IPS-NIHi7 (cell line): ENCODE measurements at regions not wholly inside any gene's neighbourhood (a gene's known extent, or its start where the extent isn't known, plus 50 kb on each side); places are given as distances from the start of the nearest gene placed in this dataset.
"Not testable (repeated sequence)": the region's sequence is repeated elsewhere in the genome, so short reads cannot be mapped to it uniquely, and the experiment has no call there.

Experiments
- DNase-seq: peaks from one replicate; pipeline ENCODE4 v3.0.0; 2012; ENCODE audit warnings: mixed read lengths; ENCODE audit errors: extremely low spot score

- DNase-seq, result no peak
Measured at GRCh38 chr21:20259031-20259867, 739.0 kb upstream of the NCAM2 start.

GRCh38 chr21:20260124-20260523, 738.1 kb upstream of the NCAM2 start:
- DNase-seq, result no peak

DNA sequence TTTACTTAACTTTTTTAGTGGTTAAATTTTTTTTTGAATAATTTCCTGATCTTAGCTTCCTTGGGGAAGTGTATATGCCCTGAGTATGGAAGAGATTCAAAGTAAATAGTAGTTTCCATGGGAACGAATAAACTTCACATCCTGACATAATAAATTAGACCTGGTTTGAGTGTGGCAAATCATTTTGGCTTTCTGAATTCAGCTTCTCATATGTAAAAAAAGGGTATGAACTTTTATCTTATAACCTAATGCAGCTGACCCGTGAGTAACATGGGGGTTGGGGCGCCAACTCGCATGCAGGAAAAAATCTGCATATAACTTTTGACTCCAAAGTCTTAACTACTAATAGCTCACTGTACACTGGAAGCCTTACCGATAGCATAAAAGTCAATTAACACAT, 736.8 kb upstream of the NCAM2 start:
- DNase-seq, result no peak

GRCh38 chr21:20265707-20266440, 732.3 kb upstream of the NCAM2 start:
- no peak for DNase-seq

- no peak for DNase-seq
Measured at GRCh38 chr21:20266441-20266710, 731.8 kb upstream of the NCAM2 start.

GRCh38 chr21:20270365-20271055, 727.7 kb upstream of the NCAM2 start:
- no peak for DNase-seq

DNA sequence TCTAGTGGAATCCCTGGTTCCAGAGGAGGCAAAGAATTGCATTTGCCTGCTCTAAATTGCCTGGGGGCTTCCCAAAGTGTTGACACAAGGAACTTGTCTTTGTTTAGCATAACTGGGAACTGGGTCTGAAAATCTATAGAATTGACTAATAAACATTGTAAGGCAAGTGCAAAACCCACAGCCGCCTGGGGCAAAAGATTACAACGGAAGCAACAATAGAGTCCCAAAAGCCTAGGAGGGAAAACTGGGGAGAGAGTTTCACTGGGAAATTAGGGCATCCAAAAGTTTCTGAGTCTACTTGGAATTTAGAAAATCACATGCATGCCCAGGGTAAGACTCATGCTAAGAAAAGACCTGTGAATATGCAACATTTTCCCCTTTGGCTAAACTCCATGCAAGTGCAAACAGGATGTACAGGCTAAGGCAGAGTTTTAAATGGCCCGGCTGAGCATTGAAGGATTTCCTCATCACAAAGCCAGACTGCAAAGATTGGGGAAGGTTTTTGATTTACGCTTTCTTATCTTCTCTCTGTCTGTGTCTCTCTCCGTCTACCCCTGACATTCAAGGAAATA, 725.3 kb upstream of the NCAM2 start:
- peak; percentile 6 for DNase-seq

GRCh38 chr21:20276377-20276776, 721.8 kb upstream of the NCAM2 start:
- no peak for DNase-seq

DNA sequence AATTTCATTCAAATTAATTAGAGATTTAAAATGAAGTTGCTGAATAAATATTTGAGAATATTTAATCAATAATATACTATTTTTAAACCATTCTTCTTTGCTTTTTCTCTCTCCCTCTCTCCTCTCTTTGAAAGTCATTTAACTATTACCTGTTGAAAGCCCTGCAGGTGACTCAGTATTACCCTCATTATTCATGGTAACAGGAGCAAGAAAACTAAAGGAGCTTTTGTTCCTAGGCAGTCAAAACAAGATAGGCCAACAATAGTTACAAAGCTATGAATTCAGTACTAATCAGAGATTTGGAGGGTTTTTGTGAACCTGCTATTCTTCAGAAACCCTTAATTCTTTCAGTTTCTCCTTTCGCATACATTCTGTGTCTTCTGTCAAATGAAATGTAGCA, 721.3 kb upstream of the NCAM2 start:
- DNase-seq, result no peak

- no peak for DNase-seq
Measured at GRCh38 chr21:20283836-20284235, 714.4 kb upstream of the NCAM2 start.

DNA sequence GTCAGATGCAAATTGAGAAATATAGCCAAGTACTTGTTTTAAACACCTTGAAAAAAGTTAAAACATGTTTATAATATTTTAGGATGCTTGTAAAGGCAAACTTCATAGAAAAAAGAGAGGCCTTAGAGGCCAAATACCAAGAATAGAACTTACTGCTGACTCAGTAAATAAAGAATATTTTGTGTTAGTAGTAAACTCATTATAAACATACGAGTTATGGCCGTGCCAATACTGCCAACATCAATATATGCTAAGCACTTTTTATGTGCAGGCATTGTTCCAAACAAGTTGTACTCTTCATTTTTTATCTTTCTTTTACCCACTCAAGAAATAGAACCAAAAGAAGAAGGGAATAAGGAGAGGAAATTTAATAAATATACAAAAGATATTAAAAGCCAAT, 705.9 kb upstream of the NCAM2 start:
- no peak for DNase-seq

GRCh38 chr21:20292854-20293253, 705.4 kb upstream of the NCAM2 start:
- DNase-seq, result not testable (repeated sequence)

DNA sequence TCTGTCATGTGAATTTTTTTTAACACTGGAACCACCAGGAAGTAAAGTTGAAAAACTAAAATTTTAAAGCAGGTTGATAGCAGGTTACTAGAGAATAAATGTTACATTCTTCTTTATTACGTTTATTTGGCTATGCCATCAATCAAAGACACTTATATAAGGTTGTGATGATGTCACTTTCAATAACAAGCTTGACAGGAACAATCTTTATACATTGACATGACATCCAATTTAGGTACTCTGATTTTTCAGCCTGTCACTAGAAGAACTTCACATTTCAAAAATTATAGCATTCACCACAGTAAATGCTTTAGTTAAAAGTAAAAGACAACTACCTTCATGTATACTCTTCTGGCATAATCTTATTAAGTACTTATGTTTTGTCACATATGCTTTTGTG, 696.8 kb upstream of the NCAM2 start:
- no peak for DNase-seq

DNA sequence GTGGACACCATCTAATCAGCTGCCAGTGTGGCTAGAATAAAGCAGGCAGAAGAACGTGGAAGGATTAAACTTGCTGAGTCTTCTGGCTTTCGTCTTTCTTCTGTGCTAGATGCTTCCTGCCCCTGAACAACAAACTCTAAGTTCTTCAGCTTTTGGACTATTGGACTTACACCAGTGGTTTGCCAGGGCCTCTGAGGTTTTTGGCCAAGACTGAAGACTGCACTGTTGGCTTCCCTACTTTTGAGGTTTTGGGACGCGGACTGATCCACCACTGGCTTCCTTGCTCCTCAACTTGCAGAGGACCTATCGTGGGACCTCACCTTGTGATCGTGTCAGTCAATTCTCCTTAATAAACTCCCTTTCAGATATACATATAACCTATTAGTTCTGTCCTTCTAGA, 696.1 kb upstream of the NCAM2 start:
- no peak for DNase-seq

GRCh38 chr21:20306836-20307235, 691.4 kb upstream of the NCAM2 start:
- DNase-seq, result no peak

DNA sequence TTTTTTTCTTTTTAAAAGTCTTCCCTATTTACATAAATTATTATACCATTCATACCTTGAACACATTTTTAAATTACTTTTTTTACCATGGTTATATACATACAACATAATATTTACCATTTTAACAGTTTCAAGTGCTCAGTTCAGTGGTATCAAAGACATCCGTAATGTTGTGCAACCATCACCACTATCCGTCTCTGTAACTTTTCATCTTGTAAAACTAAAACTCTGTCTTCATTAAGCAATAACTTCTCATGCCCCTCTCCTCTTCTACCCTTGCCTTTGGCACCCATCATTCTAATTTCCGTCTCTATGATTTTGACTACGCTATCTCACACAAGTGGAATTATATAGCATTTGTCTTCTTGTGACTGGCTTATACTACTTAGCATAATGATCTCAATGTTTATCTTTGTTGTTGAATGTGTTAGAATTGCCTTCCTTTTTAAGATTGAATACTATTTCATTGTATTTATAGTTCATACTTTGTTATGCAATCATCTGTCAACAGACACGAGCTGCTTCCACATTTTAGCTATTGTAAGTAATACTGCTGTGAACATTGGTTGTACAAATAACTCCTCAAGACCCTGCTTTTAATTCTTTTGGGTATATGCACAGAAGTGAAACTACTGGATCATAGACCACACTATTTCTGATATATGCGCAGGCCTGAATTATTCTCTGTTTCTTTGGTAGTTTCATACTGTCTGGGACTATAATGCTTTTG, 689.5 kb upstream of the NCAM2 start:
- no peak for DNase-seq

DNA sequence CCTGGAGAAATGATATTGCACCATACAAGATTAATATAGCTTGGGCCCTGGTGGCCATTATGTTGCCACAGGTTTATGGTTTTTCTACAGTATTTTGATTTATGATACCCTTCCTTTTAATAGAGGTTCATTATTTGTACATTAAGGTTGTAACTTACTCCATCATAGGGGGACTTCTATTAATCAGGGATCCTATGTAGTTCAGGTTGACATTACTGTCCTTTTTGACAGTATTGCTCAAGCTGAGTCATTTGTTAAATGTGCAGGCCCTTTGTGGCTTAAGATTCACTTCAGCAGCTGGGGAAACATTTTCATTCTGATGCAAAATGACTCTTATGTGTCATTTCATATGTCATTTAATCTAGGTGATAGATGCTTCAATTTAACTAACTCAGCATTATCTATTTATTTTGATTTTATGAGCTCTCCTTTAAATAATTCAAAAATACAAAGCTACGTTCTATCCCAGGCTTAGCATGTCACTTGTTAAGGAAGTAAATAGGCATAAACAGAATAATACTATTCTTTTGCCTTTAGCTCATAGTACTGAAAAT, 686.9 kb upstream of the NCAM2 start:
- DNase-seq, result no peak

GRCh38 chr21:20313013-20313412, 685.2 kb upstream of the NCAM2 start:
- DNase-seq, result no peak

DNA sequence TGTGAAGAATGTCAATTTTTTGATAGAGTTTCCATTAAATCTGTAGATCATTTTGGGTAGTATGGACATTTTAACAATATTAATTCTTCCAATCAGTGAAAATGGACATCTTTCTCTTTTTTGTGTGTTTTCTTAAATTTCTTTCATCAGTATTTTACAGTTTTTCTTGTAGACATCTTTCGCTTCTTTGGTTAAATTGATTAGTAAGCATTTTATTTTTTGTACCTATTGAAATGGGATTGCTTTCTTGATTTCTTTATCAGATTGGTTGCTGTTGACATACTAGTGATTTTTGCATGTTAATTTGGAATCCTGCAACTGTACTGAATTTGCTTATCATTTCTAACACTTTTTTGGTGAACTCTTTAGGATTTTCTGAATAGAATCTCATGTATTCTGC, 683.2 kb upstream of the NCAM2 start:
- no peak for DNase-seq

DNA sequence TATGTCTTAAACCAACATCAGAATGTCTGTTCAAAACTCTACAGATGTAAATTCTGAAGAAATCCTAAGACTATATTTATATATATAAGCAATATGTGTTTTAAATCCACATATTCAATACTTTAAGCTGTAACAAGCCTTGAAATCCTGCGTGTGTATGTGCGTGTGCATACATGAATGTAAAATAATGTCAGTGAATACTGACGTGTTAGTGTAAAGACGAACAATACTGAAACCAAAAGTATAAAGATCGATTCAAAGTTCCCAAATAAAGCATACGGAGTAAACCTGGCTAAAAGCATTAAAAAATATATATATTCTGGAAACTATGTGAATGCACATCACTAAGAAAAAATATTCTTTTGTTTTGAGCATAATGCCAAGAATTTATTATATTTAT, 668.6 kb upstream of the NCAM2 start:
- DNase-seq, result no peak

DNA sequence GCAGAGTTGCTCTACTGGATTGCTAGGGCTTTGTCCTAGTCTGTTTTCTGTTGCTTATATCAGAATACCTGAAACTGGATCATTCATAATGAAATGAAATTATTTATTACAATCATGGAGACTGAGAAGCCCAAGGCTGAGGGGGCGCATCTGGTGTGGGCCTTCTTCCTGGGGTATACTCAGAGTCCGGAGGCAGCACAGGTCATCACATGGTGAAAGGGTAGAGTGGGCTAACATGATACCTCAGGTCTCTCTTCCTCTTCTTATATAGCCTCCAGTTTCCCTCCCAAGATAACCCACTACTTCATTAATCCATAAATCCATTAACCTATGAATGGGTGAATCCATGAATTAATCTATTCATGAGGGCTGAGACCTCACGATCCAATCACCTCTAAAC, 667.6 kb upstream of the NCAM2 start:
- DNase-seq, result no peak

GRCh38 chr21:20334585-20334984, 663.6 kb upstream of the NCAM2 start:
- no peak for DNase-seq
